GM21619 (cell line): ENCODE measurements at regions not wholly inside any gene's neighbourhood (a gene's known extent, or its start where the extent isn't known, plus 50 kb on each side); places are given as distances from the start of the nearest gene placed in this dataset.

Source experiments
- ATAC-seq: cut with Tn5 transposase; IDR thresholded peaks from one replicate; pipeline ENCODE4 v1.9.1; 2021; ENCODE audit not compliant: unreplicated experiment

GRCh38 chr2:183283209-183283608 lies 159.0 kb downstream of the NUP35 start:
- ATAC-seq = no peak

GRCh38 chr2:183284606-183285005 lies 160.4 kb downstream of the NUP35 start:
- ATAC-seq = no peak

- no peak for ATAC-seq
Observed at GRCh38 chr2:183291436-183291835, 167.2 kb downstream of the NUP35 start.

- no peak for ATAC-seq
Observed at GRCh38 chr2:183292028-183292427, 167.8 kb downstream of the NUP35 start.

- no peak for ATAC-seq
Observed at GRCh38 chr2:183339311-183339710, 215.1 kb downstream of the NUP35 start.

- ATAC-seq = no peak
Observed at GRCh38 chr2:183341057-183341456, 216.8 kb downstream of the NUP35 start.

GRCh38 chr2:183347969-183348368 lies 223.7 kb downstream of the NUP35 start:
- ATAC-seq = peak; percentile 3

- peak; percentile 76 for ATAC-seq
Observed at GRCh38 chr2:183348492-183348891, 224.2 kb downstream of the NUP35 start.

GRCh38 chr2:183349091-183349490 lies 224.8 kb downstream of the NUP35 start:
- peak; percentile 36 for ATAC-seq

GRCh38 chr2:183359867-183360266 lies 235.6 kb downstream of the NUP35 start:
- ATAC-seq = no peak

- ATAC-seq = peak; percentile 70
Observed at GRCh38 chr2:183371545-183371944, 247.3 kb downstream of the NUP35 start.

GRCh38 chr2:183375821-183376220 lies 251.6 kb downstream of the NUP35 start:
- no peak for ATAC-seq

- no peak for ATAC-seq
Observed at GRCh38 chr2:183383854-183384253, 259.6 kb downstream of the NUP35 start.

- ATAC-seq = no peak
Observed at GRCh38 chr2:183389546-183390080, 265.4 kb downstream of the NUP35 start.

- ATAC-seq = no peak
Observed at GRCh38 chr2:183390109-183390508, 265.9 kb downstream of the NUP35 start.

GRCh38 chr2:183404392-183404791 lies 280.1 kb downstream of the NUP35 start:
- no peak for ATAC-seq

- ATAC-seq = no peak
Observed at GRCh38 chr2:183408562-183408961, 284.3 kb downstream of the NUP35 start.

GRCh38 chr2:183409662-183410061 lies 285.4 kb downstream of the NUP35 start:
- ATAC-seq = no peak

- no peak for ATAC-seq
Observed at GRCh38 chr2:183416753-183417152, 292.5 kb downstream of the NUP35 start.

GRCh38 chr2:183426825-183427224 lies 302.6 kb downstream of the NUP35 start:
- no peak for ATAC-seq

- ATAC-seq = no peak
Observed at GRCh38 chr2:183427558-183427957, 303.3 kb downstream of the NUP35 start.

- no peak for ATAC-seq
Observed at GRCh38 chr2:183428881-183429280, 304.6 kb downstream of the NUP35 start.

GRCh38 chr2:183438541-183438940 lies 314.3 kb downstream of the NUP35 start:
- no peak for ATAC-seq

GRCh38 chr2:183455056-183455455 lies 330.8 kb downstream of the NUP35 start:
- ATAC-seq = no peak
